C4-2B (cell line): ENCODE measurements at regions not wholly inside any gene's neighbourhood (a gene's known extent, or its start where the extent isn't known, plus 50 kb on each side); places are given as distances from the start of the nearest gene placed in this dataset.
"Not testable (repeated sequence)": the region's sequence is repeated elsewhere in the genome, so short reads cannot be mapped to it uniquely, and the experiment has no call there.

Experiments used
- ZFX ChIP-seq: fragments of 450-650 bp; IDR thresholded peaks from 2 replicates; pipeline ENCODE4 v1.6.1; 2017
- TF ChIP-seq, protein P1 (sequence below): fragments of 450-650 bp; conservative IDR thresholded peaks from 2 replicates; pipeline ENCODE4 v1.5.1; 2017; ENCODE audit warnings: mild to moderate bottlenecking

- TF ChIP-seq, protein P1, sequence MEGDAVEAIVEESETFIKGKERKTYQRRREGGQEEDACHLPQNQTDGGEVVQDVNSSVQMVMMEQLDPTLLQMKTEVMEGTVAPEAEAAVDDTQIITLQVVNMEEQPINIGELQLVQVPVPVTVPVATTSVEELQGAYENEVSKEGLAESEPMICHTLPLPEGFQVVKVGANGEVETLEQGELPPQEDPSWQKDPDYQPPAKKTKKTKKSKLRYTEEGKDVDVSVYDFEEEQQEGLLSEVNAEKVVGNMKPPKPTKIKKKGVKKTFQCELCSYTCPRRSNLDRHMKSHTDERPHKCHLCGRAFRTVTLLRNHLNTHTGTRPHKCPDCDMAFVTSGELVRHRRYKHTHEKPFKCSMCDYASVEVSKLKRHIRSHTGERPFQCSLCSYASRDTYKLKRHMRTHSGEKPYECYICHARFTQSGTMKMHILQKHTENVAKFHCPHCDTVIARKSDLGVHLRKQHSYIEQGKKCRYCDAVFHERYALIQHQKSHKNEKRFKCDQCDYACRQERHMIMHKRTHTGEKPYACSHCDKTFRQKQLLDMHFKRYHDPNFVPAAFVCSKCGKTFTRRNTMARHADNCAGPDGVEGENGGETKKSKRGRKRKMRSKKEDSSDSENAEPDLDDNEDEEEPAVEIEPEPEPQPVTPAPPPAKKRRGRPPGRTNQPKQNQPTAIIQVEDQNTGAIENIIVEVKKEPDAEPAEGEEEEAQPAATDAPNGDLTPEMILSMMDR = not testable (repeated sequence)
- not testable (repeated sequence) for TF ChIP-seq ZFX
Observed at GRCh38 chr2:89840781-89841475, 1149.5 kb downstream of the RPIA start.
